ENCODE measurements at regions not wholly inside any gene's neighbourhood (a gene's known extent, or its start where the extent isn't known, plus 50 kb on each side); places are given as distances from the start of the nearest gene placed in this dataset.

DNA sequence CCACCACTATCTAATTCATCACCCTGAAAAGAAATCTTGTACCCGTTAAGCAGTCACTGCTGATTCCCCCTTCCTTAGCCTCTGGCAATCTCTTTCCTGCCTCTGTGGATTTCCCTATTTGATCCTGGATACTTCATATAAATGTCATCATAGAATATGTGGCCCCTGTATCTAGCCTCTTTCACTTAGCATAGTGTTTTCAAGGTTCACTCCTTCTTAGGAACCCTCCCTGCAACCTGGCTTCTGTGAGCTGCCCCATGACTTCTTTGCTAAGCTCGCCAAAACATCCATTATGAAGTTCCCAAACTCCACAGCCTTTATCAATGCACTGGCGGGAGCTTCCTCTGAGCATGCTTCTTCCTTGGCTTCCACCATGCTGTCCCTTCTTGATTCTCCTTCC lies 70.8 kb upstream of the PDZD8 start:
- TF ChIP-seq, protein P1, sequence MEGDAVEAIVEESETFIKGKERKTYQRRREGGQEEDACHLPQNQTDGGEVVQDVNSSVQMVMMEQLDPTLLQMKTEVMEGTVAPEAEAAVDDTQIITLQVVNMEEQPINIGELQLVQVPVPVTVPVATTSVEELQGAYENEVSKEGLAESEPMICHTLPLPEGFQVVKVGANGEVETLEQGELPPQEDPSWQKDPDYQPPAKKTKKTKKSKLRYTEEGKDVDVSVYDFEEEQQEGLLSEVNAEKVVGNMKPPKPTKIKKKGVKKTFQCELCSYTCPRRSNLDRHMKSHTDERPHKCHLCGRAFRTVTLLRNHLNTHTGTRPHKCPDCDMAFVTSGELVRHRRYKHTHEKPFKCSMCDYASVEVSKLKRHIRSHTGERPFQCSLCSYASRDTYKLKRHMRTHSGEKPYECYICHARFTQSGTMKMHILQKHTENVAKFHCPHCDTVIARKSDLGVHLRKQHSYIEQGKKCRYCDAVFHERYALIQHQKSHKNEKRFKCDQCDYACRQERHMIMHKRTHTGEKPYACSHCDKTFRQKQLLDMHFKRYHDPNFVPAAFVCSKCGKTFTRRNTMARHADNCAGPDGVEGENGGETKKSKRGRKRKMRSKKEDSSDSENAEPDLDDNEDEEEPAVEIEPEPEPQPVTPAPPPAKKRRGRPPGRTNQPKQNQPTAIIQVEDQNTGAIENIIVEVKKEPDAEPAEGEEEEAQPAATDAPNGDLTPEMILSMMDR (conservative IDR thresholded peaks at IDR 0.05; ENCODE audit: low read depth, low read length), result no peak
- TF ChIP-seq EZH2 (IDR thresholded peaks at IDR 0.05; ENCODE audit: borderline replicate concordance, low read depth, low read length, poor library complexity, severe bottlenecking), result no peak

Data from A673 (cell line).